ENCODE measurements at regions not wholly inside any gene's neighbourhood (a gene's known extent, or its start where the extent isn't known, plus 50 kb on each side); places are given as distances from the start of the nearest gene placed in this dataset.

DNA sequence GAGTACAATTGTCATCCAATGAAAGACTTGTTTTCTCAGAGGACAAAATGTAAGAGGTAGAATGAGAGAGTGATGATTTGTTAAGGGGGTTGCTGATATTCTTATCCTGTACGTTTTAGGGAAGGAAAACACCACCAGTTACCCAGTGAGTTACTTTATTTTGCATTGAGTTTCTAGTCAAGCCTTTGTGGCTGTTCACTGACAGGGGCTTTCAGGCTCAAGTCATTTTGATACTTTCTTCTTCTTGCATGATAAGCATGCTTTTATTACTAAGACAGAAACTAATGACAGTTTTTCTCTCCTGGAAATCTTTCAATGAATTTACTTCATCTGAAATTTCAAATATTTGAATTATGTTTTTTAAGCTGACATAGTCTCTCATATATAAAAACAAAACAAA, 710.2 kb upstream of the POM121L12 start (continued):
- TF ChIP-seq EZH2 (IDR thresholded peaks at IDR 0.05; ENCODE audit: low read depth, low read length, severe bottlenecking) (no peak), RXRA (IDR thresholded peaks at IDR 0.05; ENCODE audit: insufficient read depth, low read depth, low read length) (no peak), CHD7 (IDR thresholded peaks at IDR 0.05; ENCODE audit: insufficient replicate concordance, low read length) (no peak), SIN3A (conservative IDR thresholded peaks at IDR 0.05 in 1 of 2, IDR thresholded peaks at IDR 0.05 in 1 of 2; ENCODE audit: low read depth in 1 of 2, low read length in 2 of 2) (no peak), HDAC6 (IDR thresholded peaks at IDR 0.05; ENCODE audit: low read depth, low read length) (no peak), POLR2A (IDR thresholded peaks at IDR 0.05; ENCODE audit: control extremely low read depth in 1 of 2, low read depth in 2 of 2, low read length in 2 of 2) (no peak)
- TF ChIP-seq, protein P1, sequence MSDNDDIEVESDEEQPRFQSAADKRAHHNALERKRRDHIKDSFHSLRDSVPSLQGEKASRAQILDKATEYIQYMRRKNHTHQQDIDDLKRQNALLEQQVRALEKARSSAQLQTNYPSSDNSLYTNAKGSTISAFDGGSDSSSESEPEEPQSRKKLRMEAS (IDR thresholded peaks at IDR 0.05), result no peak

All from H1 (cell line).